ENCODE measurements at regions not wholly inside any gene's neighbourhood (a gene's known extent, or its start where the extent isn't known, plus 50 kb on each side); places are given as distances from the start of the nearest gene placed in this dataset.

GRCh38 chr2:220491670-220492069 is 864.2 kb downstream of the SLC4A3 start:
- TF ChIP-seq ETV6 (CRISPR knock-in tag; IDR thresholded peaks at IDR 0.05) (no peak), FOXK1 (CRISPR knock-in tag; IDR thresholded peaks at IDR 0.05) (no peak), MXD4 (CRISPR knock-in tag; IDR thresholded peaks at IDR 0.05; ENCODE audit: borderline replicate concordance) (no peak), CREB1 (CRISPR knock-in tag; IDR thresholded peaks at IDR 0.05) (no peak), ZNF232 (CRISPR knock-in tag; IDR thresholded peaks at IDR 0.05) (no peak), JUN (CRISPR knock-in tag; IDR thresholded peaks at IDR 0.05) (no peak)
- TF ChIP-seq, protein P1, sequence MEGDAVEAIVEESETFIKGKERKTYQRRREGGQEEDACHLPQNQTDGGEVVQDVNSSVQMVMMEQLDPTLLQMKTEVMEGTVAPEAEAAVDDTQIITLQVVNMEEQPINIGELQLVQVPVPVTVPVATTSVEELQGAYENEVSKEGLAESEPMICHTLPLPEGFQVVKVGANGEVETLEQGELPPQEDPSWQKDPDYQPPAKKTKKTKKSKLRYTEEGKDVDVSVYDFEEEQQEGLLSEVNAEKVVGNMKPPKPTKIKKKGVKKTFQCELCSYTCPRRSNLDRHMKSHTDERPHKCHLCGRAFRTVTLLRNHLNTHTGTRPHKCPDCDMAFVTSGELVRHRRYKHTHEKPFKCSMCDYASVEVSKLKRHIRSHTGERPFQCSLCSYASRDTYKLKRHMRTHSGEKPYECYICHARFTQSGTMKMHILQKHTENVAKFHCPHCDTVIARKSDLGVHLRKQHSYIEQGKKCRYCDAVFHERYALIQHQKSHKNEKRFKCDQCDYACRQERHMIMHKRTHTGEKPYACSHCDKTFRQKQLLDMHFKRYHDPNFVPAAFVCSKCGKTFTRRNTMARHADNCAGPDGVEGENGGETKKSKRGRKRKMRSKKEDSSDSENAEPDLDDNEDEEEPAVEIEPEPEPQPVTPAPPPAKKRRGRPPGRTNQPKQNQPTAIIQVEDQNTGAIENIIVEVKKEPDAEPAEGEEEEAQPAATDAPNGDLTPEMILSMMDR (IDR thresholded peaks at IDR 0.05) = no peak
- TF ChIP-seq, protein P2, sequence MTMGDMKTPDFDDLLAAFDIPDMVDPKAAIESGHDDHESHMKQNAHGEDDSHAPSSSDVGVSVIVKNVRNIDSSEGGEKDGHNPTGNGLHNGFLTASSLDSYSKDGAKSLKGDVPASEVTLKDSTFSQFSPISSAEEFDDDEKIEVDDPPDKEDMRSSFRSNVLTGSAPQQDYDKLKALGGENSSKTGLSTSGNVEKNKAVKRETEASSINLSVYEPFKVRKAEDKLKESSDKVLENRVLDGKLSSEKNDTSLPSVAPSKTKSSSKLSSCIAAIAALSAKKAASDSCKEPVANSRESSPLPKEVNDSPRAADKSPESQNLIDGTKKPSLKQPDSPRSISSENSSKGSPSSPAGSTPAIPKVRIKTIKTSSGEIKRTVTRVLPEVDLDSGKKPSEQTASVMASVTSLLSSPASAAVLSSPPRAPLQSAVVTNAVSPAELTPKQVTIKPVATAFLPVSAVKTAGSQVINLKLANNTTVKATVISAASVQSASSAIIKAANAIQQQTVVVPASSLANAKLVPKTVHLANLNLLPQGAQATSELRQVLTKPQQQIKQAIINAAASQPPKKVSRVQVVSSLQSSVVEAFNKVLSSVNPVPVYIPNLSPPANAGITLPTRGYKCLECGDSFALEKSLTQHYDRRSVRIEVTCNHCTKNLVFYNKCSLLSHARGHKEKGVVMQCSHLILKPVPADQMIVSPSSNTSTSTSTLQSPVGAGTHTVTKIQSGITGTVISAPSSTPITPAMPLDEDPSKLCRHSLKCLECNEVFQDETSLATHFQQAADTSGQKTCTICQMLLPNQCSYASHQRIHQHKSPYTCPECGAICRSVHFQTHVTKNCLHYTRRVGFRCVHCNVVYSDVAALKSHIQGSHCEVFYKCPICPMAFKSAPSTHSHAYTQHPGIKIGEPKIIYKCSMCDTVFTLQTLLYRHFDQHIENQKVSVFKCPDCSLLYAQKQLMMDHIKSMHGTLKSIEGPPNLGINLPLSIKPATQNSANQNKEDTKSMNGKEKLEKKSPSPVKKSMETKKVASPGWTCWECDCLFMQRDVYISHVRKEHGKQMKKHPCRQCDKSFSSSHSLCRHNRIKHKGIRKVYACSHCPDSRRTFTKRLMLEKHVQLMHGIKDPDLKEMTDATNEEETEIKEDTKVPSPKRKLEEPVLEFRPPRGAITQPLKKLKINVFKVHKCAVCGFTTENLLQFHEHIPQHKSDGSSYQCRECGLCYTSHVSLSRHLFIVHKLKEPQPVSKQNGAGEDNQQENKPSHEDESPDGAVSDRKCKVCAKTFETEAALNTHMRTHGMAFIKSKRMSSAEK (CRISPR knock-in tag; IDR thresholded peaks at IDR 0.05; ENCODE audit: borderline replicate concordance) = no peak

All from WTC11 (cell line).